ENCODE measurements at regions not wholly inside any gene's neighbourhood (a gene's known extent, or its start where the extent isn't known, plus 50 kb on each side); places are given as distances from the start of the nearest gene placed in this dataset.

- no peak for DNase-seq (ENCODE audit: insufficient read length, low spot score)
- no peak for FAIRE-seq
- no peak for TF ChIP-seq POU2F2 (IDR thresholded peaks at IDR 0.05; ENCODE audit: low read depth, low read length)
- no peak for TF ChIP-seq POLR2A (IDR thresholded peaks at IDR 0.05; ENCODE audit: low read depth, low read length)
- no peak for TF ChIP-seq TAF1 (IDR thresholded peaks at IDR 0.05; ENCODE audit: low read depth, low read length)
- no peak for TF ChIP-seq PAX5 (IDR thresholded peaks at IDR 0.05; ENCODE audit: insufficient read depth, low read length, severe bottlenecking)
- no peak for TF ChIP-seq POLR2AphosphoS5 (IDR thresholded peaks at IDR 0.05; ENCODE audit: low read depth, low read length)
- TF ChIP-seq SPI1 (IDR thresholded peaks at IDR 0.05; ENCODE audit: low read depth, low read length) = no peak
These were observed 119.3 kb upstream of the PKDCC start for GRCh38 chr2:41928526-41928925.

- DNase-seq (ENCODE audit: insufficient read length, low spot score) (no peak), FAIRE-seq (no peak)
- TF ChIP-seq POU2F2 (IDR thresholded peaks at IDR 0.05; ENCODE audit: low read depth, low read length) (no peak), SPI1 (IDR thresholded peaks at IDR 0.05; ENCODE audit: low read depth, low read length) (no peak), POLR2A (IDR thresholded peaks at IDR 0.05; ENCODE audit: low read depth, low read length) (no peak), POLR2AphosphoS5 (IDR thresholded peaks at IDR 0.05; ENCODE audit: low read depth, low read length) (no peak), TAF1 (IDR thresholded peaks at IDR 0.05; ENCODE audit: low read depth, low read length) (no peak), PAX5 (IDR thresholded peaks at IDR 0.05; ENCODE audit: insufficient read depth, low read length, severe bottlenecking) (no peak)
These were observed 116.8 kb upstream of the PKDCC start for GRCh38 chr2:41930807-41931566.

GRCh38 chr2:41932241-41933045, 115.4 kb upstream of the PKDCC start:
- DNase-seq (ENCODE audit: insufficient read length, low spot score) (no peak), FAIRE-seq (no peak)
- TF ChIP-seq PAX5 (IDR thresholded peaks at IDR 0.05; ENCODE audit: insufficient read depth, low read length, severe bottlenecking) (no peak), TAF1 (IDR thresholded peaks at IDR 0.05; ENCODE audit: low read depth, low read length) (no peak), POLR2A (IDR thresholded peaks at IDR 0.05; ENCODE audit: low read depth, low read length) (no peak), POLR2AphosphoS5 (IDR thresholded peaks at IDR 0.05; ENCODE audit: low read depth, low read length) (no peak), SPI1 (IDR thresholded peaks at IDR 0.05; ENCODE audit: low read depth, low read length) (no peak), POU2F2 (IDR thresholded peaks at IDR 0.05; ENCODE audit: low read depth, low read length) (no peak)

GRCh38 chr2:41933046-41933420, 114.8 kb upstream of the PKDCC start:
- FAIRE-seq = no peak
- no peak for TF ChIP-seq POLR2AphosphoS5 (IDR thresholded peaks at IDR 0.05; ENCODE audit: low read depth, low read length)
- TF ChIP-seq POU2F2 (IDR thresholded peaks at IDR 0.05; ENCODE audit: low read depth, low read length) = no peak
- no peak for TF ChIP-seq TAF1 (IDR thresholded peaks at IDR 0.05; ENCODE audit: low read depth, low read length)
- TF ChIP-seq SPI1 (IDR thresholded peaks at IDR 0.05; ENCODE audit: low read depth, low read length) = no peak
- TF ChIP-seq POLR2A (IDR thresholded peaks at IDR 0.05; ENCODE audit: low read depth, low read length) = no peak
- DNase-seq (ENCODE audit: insufficient read length, low spot score) = no peak

- FAIRE-seq = no peak
- DNase-seq (ENCODE audit: insufficient read length, low spot score) = no peak
These were observed 114.1 kb upstream of the PKDCC start for GRCh38 chr2:41933585-41934320.

GRCh38 chr2:41934329-41934958, 113.4 kb upstream of the PKDCC start:
- TF ChIP-seq TAF1 (IDR thresholded peaks at IDR 0.05; ENCODE audit: low read depth, low read length) = no peak
- no peak for TF ChIP-seq POU2F2 (IDR thresholded peaks at IDR 0.05; ENCODE audit: low read depth, low read length)
- no peak for TF ChIP-seq SPI1 (IDR thresholded peaks at IDR 0.05; ENCODE audit: low read depth, low read length)
- no peak for TF ChIP-seq PAX5 (IDR thresholded peaks at IDR 0.05; ENCODE audit: insufficient read depth, low read length, severe bottlenecking)
- TF ChIP-seq POLR2A (IDR thresholded peaks at IDR 0.05; ENCODE audit: low read depth, low read length) = no peak
- no peak for TF ChIP-seq POLR2AphosphoS5 (IDR thresholded peaks at IDR 0.05; ENCODE audit: low read depth, low read length)
- FAIRE-seq (no peak), DNase-seq (ENCODE audit: insufficient read length, low spot score) (no peak)

More at GRCh38 chr2:41933585-41934320, 114.1 kb upstream of the PKDCC start:
- TF ChIP-seq POLR2AphosphoS5 (IDR thresholded peaks at IDR 0.05; ENCODE audit: low read depth, low read length) (no peak), POU2F2 (IDR thresholded peaks at IDR 0.05; ENCODE audit: low read depth, low read length) (no peak), SPI1 (IDR thresholded peaks at IDR 0.05; ENCODE audit: low read depth, low read length) (no peak), POLR2A (IDR thresholded peaks at IDR 0.05; ENCODE audit: low read depth, low read length) (no peak), TAF1 (IDR thresholded peaks at IDR 0.05; ENCODE audit: low read depth, low read length) (no peak), PAX5 (IDR thresholded peaks at IDR 0.05; ENCODE audit: insufficient read depth, low read length, severe bottlenecking) (no peak)

- no peak for FAIRE-seq
- DNase-seq (ENCODE audit: insufficient read length, low spot score) = no peak
- TF ChIP-seq POLR2A (IDR thresholded peaks at IDR 0.05; ENCODE audit: low read depth, low read length) (no peak), TAF1 (IDR thresholded peaks at IDR 0.05; ENCODE audit: low read depth, low read length) (no peak), POLR2AphosphoS5 (IDR thresholded peaks at IDR 0.05; ENCODE audit: low read depth, low read length) (no peak), POU2F2 (IDR thresholded peaks at IDR 0.05; ENCODE audit: low read depth, low read length) (no peak)
These were observed 112.8 kb upstream of the PKDCC start for GRCh38 chr2:41935002-41935401.

GRCh38 chr2:41935825-41936224, 112.0 kb upstream of the PKDCC start:
- no peak for DNase-seq (ENCODE audit: insufficient read length, low spot score)
- no peak for FAIRE-seq
- TF ChIP-seq POLR2A (IDR thresholded peaks at IDR 0.05; ENCODE audit: low read depth, low read length) = no peak
- TF ChIP-seq POLR2AphosphoS5 (IDR thresholded peaks at IDR 0.05; ENCODE audit: low read depth, low read length) = no peak
- no peak for TF ChIP-seq POU2F2 (IDR thresholded peaks at IDR 0.05; ENCODE audit: low read depth, low read length)
- no peak for TF ChIP-seq SPI1 (IDR thresholded peaks at IDR 0.05; ENCODE audit: low read depth, low read length)
- no peak for TF ChIP-seq PAX5 (IDR thresholded peaks at IDR 0.05; ENCODE audit: insufficient read depth, low read length, severe bottlenecking)
- TF ChIP-seq TAF1 (IDR thresholded peaks at IDR 0.05; ENCODE audit: low read depth, low read length) = no peak
